ENCODE measurements at regions not wholly inside any gene's neighbourhood (a gene's known extent, or its start where the extent isn't known, plus 50 kb on each side); places are given as distances from the start of the nearest gene placed in this dataset.

DNA sequence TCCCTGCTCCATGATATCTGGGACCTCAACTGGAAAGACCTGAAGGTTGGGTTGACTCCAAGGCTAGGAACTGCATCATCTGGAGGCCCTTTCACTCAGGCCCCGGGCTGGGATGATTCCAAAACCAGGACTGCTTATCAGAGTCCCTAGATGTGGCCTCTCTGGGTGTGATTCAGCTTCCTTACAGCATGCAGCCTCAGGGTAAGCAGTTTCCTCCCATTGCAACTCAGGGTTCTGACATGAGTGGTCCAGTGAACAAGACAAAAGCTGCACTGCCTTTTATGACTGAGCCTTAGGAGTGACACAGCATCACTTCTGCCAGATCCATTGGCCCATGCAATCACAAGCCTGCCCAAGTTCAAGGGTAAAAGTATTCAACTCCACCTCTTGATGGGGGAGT is 502.8 kb downstream of the COG6 start:
- ChIA-PET POLR2A (no interaction called here), SMC1A (ENCODE audit: uncharacterized antibody, unreplicated experiment) (no interaction called here), RAD21 (ENCODE audit: unreplicated experiment) (no interaction called here), CTCF (no interaction called here)
- TF ChIP-seq PML (IDR thresholded peaks at IDR 0.05; ENCODE audit: low read length) (no peak), GATAD2B (conservative IDR thresholded peaks at IDR 0.05; ENCODE audit: low read depth) (no peak), BMI1 (IDR thresholded peaks at IDR 0.05; ENCODE audit: borderline replicate concordance) (no peak), ATF3 (IDR thresholded peaks at IDR 0.05; ENCODE audit: borderline replicate concordance, extremely low read depth, low read depth, low read length) (no peak), KLF5 (IDR thresholded peaks at IDR 0.05; ENCODE audit: partially characterized antibody) (no peak), ZNF207 (IDR thresholded peaks at IDR 0.05; ENCODE audit: borderline replicate concordance) (no peak), CBX3 (IDR thresholded peaks at IDR 0.05; ENCODE audit: borderline replicate concordance, low read depth) (no peak), KDM1A (IDR thresholded peaks at IDR 0.05; ENCODE audit: borderline replicate concordance) (no peak), HDGF (IDR thresholded peaks at IDR 0.05) (no peak)
- no peak for FAIRE-seq
- Histone ChIP-seq H2AFZ (ENCODE audit: control insufficient read depth, low read depth, low read length) (no peak overlapping the region), H3K36me3 (ENCODE audit: control insufficient read depth in 2 of 2, insufficient read depth in 2 of 2, low read length in 1 of 2) (no peaks in the 10 kb centered on the region), H4K20me1 (ENCODE audit: control insufficient read depth, insufficient read depth) (no peaks in the 10 kb centered on the region), H3K27me3 (replicated peaks in 1 of 2; ENCODE audit: control insufficient read depth in 2 of 2, insufficient read depth in 2 of 2, low read length in 1 of 2) (no peaks in the 10 kb centered on the region; a peak in 1 of 4 replicates), H3K79me2 (ENCODE audit: control insufficient read depth, insufficient read depth, low read length) (no peaks in the 10 kb centered on the region), H3K9ac (ENCODE audit: control insufficient read depth, insufficient read depth, low read length) (no peak overlapping the region), H3K4me3 (no peak overlapping the region), H3K4me2 (ENCODE audit: control insufficient read depth, insufficient read depth) (no peak overlapping the region), H3K9me3 (replicated peaks; ENCODE audit: control insufficient read depth, insufficient read depth, low read length) (no peaks in the 10 kb centered on the region; the same call in 2 of the 3 replicates), H3K4me1 (ENCODE audit: control insufficient read depth, insufficient read depth, low read length) (no peaks in the 10 kb centered on the region), H3K27ac (ENCODE audit: control insufficient read depth, insufficient read depth) (no peak overlapping the region)
- intact Hi-C loops (cut with micrococcal nuclease; ENCODE audit: unreplicated experiment): no loop called here
- in situ Hi-C loops (cut with MboI): no loop called here
- no peak for ATAC-seq
- no peak for DNase-seq (ENCODE audit: low read depth, low spot score)
- BruUV-seq (replicated peaks): no TSS peak
- WGBS (ENCODE audit: insufficient coverage, insufficient replicate concordance, low lambda C conversion rate, missing lambda C conversion rate): 0% methylated on average over 1 of the region's 1 CpG

GRCh38 chr13:40158757-40159156 is 503.3 kb downstream of the COG6 start:
- RAD21 ChIA-PET (ENCODE audit: unreplicated experiment): no interaction called here
- SMC1A ChIA-PET (ENCODE audit: uncharacterized antibody, unreplicated experiment): no interaction called here
- H3K4me2 ChIP-seq (ENCODE audit: control insufficient read depth, insufficient read depth): no peak overlapping the region
- WGBS (ENCODE audit: insufficient coverage, insufficient replicate concordance, low lambda C conversion rate, missing lambda C conversion rate): 25% methylated on average over 4 of the region's 4 CpGs
- no peaks in the 10 kb centered on the region for H3K79me2 ChIP-seq (ENCODE audit: control insufficient read depth, insufficient read depth, low read length)
- no peak overlapping the region for H3K9ac ChIP-seq (ENCODE audit: control insufficient read depth, insufficient read depth, low read length)
- no peaks in the 10 kb centered on the region for H3K36me3 ChIP-seq (ENCODE audit: control insufficient read depth in 2 of 2, insufficient read depth in 2 of 2, low read length in 1 of 2)
- BruUV-seq (replicated peaks): no TSS peak
- in situ Hi-C loops (cut with MboI) (no loop called here), intact Hi-C loops (cut with micrococcal nuclease; ENCODE audit: unreplicated experiment) (no loop called here)
- H3K4me1 ChIP-seq (ENCODE audit: control insufficient read depth, insufficient read depth, low read length): no peaks in the 10 kb centered on the region
- no peak for ATAC-seq
- TF ChIP-seq DPF2 (IDR thresholded peaks at IDR 0.05): no peak
- TF ChIP-seq, protein P1, sequence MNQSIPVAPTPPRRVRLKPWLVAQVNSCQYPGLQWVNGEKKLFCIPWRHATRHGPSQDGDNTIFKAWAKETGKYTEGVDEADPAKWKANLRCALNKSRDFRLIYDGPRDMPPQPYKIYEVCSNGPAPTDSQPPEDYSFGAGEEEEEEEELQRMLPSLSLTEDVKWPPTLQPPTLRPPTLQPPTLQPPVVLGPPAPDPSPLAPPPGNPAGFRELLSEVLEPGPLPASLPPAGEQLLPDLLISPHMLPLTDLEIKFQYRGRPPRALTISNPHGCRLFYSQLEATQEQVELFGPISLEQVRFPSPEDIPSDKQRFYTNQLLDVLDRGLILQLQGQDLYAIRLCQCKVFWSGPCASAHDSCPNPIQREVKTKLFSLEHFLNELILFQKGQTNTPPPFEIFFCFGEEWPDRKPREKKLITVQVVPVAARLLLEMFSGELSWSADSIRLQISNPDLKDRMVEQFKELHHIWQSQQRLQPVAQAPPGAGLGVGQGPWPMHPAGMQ (IDR thresholded peaks at IDR 0.05; ENCODE audit: borderline replicate concordance): no peak
- TF ChIP-seq RCOR1 (conservative IDR thresholded peaks at IDR 0.05; ENCODE audit: low read depth, low read length): no peak
- TF ChIP-seq SIN3A (IDR thresholded peaks at IDR 0.05; ENCODE audit: low read depth, low read length): no peak
- TF ChIP-seq IKZF2 (IDR thresholded peaks at IDR 0.05): no peak
- no peak for TF ChIP-seq ZSCAN29 (IDR thresholded peaks at IDR 0.05)
- no peak for TF ChIP-seq SMARCA5 (IDR thresholded peaks at IDR 0.05)
- no peak for TF ChIP-seq NFXL1 (IDR thresholded peaks at IDR 0.05; ENCODE audit: borderline replicate concordance)
- TF ChIP-seq HDGF (IDR thresholded peaks at IDR 0.05): no peak
- H4K20me1 ChIP-seq (ENCODE audit: control insufficient read depth, insufficient read depth): no peaks in the 10 kb centered on the region
- no peak for DNase-seq (ENCODE audit: low read depth, low spot score)
- POLR2A ChIA-PET: no interaction called here
- H3K27me3 ChIP-seq (replicated peaks in 1 of 2; ENCODE audit: control insufficient read depth in 2 of 2, insufficient read depth in 2 of 2, low read length in 1 of 2): no peaks in the 10 kb centered on the region; a peak in 1 of 4 replicates
- FAIRE-seq: no peak
- H3K27ac ChIP-seq (ENCODE audit: control insufficient read depth, insufficient read depth): no peak overlapping the region
- H3K4me3 ChIP-seq: no peak overlapping the region
- CTCF ChIA-PET: no interaction called here
- H3K9me3 ChIP-seq (replicated peaks; ENCODE audit: control insufficient read depth, insufficient read depth, low read length): no peaks in the 10 kb centered on the region; the same call in 2 of the 3 replicates
- no peak overlapping the region for H2AFZ ChIP-seq (ENCODE audit: control insufficient read depth, low read depth, low read length)
